Peyer's patch (tissue), 4 donors: ENCODE measurements at regions not wholly inside any gene's neighbourhood (a gene's known extent, or its start where the extent isn't known, plus 50 kb on each side); places are given as distances from the start of the nearest gene placed in this dataset.

Experiments
- CTCF ChIP-seq, 6 experiments: fragments of 450-650 bp in 4 of 6; fragments of 200-600 bp in 2 of 6; sonication (generic) in 1 of 6; IDR thresholded peaks; one replicate each; pipeline ENCODE4 v1.5.1; 2017 to 2019; ENCODE audit warnings: antibody characterized with exemption in 6 of 6, mild to moderate bottlenecking in 3 of 6, moderate library complexity in 1 of 6
- POLR2A ChIP-seq, 2 donors: fragments of 450-650 bp; IDR thresholded peaks; one replicate each; pipeline ENCODE4 v1.5.1; 2017; ENCODE audit warnings: antibody characterized with exemption in 2 of 2, mild to moderate bottlenecking in 2 of 2, moderate library complexity in 2 of 2

GRCh38 chr5:171622010-171622409 lies 163.6 kb upstream of the SMIM23 start:
- TF ChIP-seq POLR2A (IDR thresholded peaks at IDR 0.05) (no peak), CTCF (IDR thresholded peaks at IDR 0.05) (no peak)
